DOHH2 (cell line): ENCODE measurements at regions not wholly inside any gene's neighbourhood (a gene's known extent, or its start where the extent isn't known, plus 50 kb on each side); places are given as distances from the start of the nearest gene placed in this dataset.

Experiments
- H3F3A ChIP-seq: fragments of 200-600 bp; sonication (generic), shearing (Covaris generic); 2 replicates; pipeline ENCODE4 v1.6.0; 2016; ENCODE audit warnings: antibody characterized with exemption, mild to moderate bottlenecking; ENCODE audit not compliant: control insufficient read depth, insufficient read depth
- H3K27ac ChIP-seq: fragments of 200-600 bp; sonication (generic); 2 replicates; pipeline ENCODE4 v1.5.1; 2014; ENCODE audit warnings: low read depth, mild to moderate bottlenecking, low read length, moderate library complexity
- H3K27me3 ChIP-seq: fragments of 200-600 bp; sonication (generic); 2 replicates; pipeline ENCODE4 v1.6.1; 2014; ENCODE audit warnings: mild to moderate bottlenecking, low read length, mixed read lengths; ENCODE audit not compliant: control insufficient read depth
- H3K36me3 ChIP-seq: fragments of 200-600 bp; sonication (generic); 2 replicates; pipeline ENCODE4 v1.6.1; 2014; ENCODE audit warnings: mild to moderate bottlenecking, low read length, moderate library complexity, mixed read lengths; ENCODE audit not compliant: control insufficient read depth
- H3K4me1 ChIP-seq: fragments of 200-600 bp; sonication (generic); 2 replicates; pipeline ENCODE4 v1.6.1; 2014; ENCODE audit warnings: mild to moderate bottlenecking, low read length, mixed read lengths; ENCODE audit not compliant: control insufficient read depth
- H3K4me2 ChIP-seq: fragments of 200-600 bp; sonication (generic); 2 replicates; pipeline ENCODE4 v1.6.0; 2014; ENCODE audit warnings: mild to moderate bottlenecking, low read length, moderate library complexity
- H3K4me3 ChIP-seq: fragments of 200-600 bp; sonication (generic); 2 replicates; pipeline ENCODE4 v1.5.1; 2014; ENCODE audit warnings: mild to moderate bottlenecking, low read length, mixed read lengths
- H3K79me2 ChIP-seq: fragments of 200-600 bp; sonication (generic); 2 replicates; pipeline ENCODE4 v1.6.1; 2014; ENCODE audit warnings: mild to moderate bottlenecking, low read length, mixed read lengths; ENCODE audit not compliant: control insufficient read depth
- H3K9me2 ChIP-seq: fragments of 200-600 bp; sonication (generic); replicated peaks from 2 replicates; pipeline ENCODE4 v1.6.1; 2014; ENCODE audit warnings: mild to moderate bottlenecking, low read length, mixed read lengths; ENCODE audit not compliant: control insufficient read depth
- H3K9me3 ChIP-seq: fragments of 200-600 bp; sonication (generic); 2 replicates; pipeline ENCODE4 v1.6.1; 2014; ENCODE audit warnings: antibody characterized with exemption, low read length, mixed read lengths; ENCODE audit not compliant: control insufficient read depth, insufficient read depth
- H4K20me1 ChIP-seq: fragments of 200-600 bp; sonication (generic); 2 replicates; pipeline ENCODE4 v1.6.0; 2014; ENCODE audit warnings: low read depth, mild to moderate bottlenecking, antibody characterized with exemption, low read length, moderate library complexity; ENCODE audit not compliant: control insufficient read depth, insufficient read depth
- EZH2phosphoT487 ChIP-seq: fragments of 200-600 bp; sonication (generic); IDR thresholded peaks from 2 replicates; pipeline ENCODE4 v1.6.1; 2017; ENCODE audit warnings: borderline replicate concordance, mild to moderate bottlenecking, antibody characterized with exemption, low read length, moderate library complexity, mixed read lengths
- TF ChIP-seq, protein P1 (sequence below): fragments of 200-600 bp; sonication (generic); IDR thresholded peaks from one replicate; pipeline ENCODE4 v1.5.1; 2014; ENCODE audit warnings: antibody characterized with exemption, mild to moderate bottlenecking, low read depth, low read length; ENCODE audit not compliant: poor library complexity, severe bottlenecking

DNA sequence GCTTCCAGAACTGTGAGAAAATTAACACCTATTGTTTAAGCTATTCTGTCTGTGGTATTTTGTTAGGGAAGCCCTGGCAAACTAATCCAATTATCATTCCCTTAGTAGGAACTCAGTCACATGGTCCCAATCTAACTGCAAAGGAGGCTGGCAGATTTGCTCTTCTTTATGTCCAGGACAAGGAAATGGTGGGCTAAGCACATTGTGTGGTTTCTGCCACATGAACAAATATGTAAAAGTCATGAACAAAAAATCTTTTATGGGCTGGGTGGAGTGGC is 278.6 kb upstream of the RPL38 start:
- Histone ChIP-seq H3K4me3 (no peak overlapping the region), H3K79me2 (no peaks in the 10 kb centered on the region), H3K27ac (no peak overlapping the region), H3F3A (no peaks in the 10 kb centered on the region), H3K9me2 (no peaks in the 10 kb centered on the region), H3K9me3 (no peaks in the 10 kb centered on the region), H3K4me1 (no peaks in the 10 kb centered on the region; the same call in 1 of the 2 replicates), H3K36me3 (no peaks in the 10 kb centered on the region), H3K4me2 (no peak overlapping the region), H4K20me1 (no peaks in the 10 kb centered on the region), H3K27me3 (peaks cover 21% of the 10 kb centered on the region; the same call in 1 of the 2 replicates)
- TF ChIP-seq, protein P1, sequence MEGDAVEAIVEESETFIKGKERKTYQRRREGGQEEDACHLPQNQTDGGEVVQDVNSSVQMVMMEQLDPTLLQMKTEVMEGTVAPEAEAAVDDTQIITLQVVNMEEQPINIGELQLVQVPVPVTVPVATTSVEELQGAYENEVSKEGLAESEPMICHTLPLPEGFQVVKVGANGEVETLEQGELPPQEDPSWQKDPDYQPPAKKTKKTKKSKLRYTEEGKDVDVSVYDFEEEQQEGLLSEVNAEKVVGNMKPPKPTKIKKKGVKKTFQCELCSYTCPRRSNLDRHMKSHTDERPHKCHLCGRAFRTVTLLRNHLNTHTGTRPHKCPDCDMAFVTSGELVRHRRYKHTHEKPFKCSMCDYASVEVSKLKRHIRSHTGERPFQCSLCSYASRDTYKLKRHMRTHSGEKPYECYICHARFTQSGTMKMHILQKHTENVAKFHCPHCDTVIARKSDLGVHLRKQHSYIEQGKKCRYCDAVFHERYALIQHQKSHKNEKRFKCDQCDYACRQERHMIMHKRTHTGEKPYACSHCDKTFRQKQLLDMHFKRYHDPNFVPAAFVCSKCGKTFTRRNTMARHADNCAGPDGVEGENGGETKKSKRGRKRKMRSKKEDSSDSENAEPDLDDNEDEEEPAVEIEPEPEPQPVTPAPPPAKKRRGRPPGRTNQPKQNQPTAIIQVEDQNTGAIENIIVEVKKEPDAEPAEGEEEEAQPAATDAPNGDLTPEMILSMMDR, result no peak
- no peak for TF ChIP-seq EZH2phosphoT487

DNA sequence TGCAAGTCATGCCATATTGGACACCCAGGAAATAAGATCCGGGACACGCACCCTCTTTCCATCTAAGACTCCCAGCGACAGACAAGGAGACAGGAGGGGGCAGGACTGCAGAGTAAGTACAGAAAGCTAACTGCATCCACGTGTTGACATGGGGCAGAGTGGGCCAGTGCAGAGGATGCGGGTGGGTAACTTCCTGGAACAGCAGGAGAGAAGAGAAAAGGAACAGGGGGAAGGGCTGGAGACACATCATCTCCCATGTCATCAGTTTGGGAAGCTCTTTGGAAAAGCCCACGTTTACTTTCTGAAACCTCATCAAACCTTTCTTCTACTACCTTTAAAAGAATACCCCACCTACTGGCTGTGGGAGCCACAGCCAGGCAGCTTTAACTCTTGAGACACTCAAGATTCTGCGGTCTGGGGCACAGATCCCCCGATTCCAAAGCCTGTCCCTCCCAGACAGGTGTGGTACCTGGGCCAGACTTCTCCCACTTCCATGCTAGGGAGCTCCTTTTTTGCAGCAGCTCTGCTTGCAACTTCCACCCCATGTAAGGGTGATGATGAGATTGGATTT is 273.5 kb upstream of the RPL38 start:
- H4K20me1 ChIP-seq, result no peaks in the 10 kb centered on the region
- H3K36me3 ChIP-seq, result no peaks in the 10 kb centered on the region
- no peak overlapping the region for H3K4me3 ChIP-seq
- H3K4me2 ChIP-seq, result no peak overlapping the region
- TF ChIP-seq, protein P1, result no peak
- TF ChIP-seq EZH2phosphoT487, result no peak
- H3F3A ChIP-seq, result no peaks in the 10 kb centered on the region
- H3K9me3 ChIP-seq, result no peaks in the 10 kb centered on the region
- no peaks in the 10 kb centered on the region for H3K79me2 ChIP-seq
- H3K9me2 ChIP-seq, result no peaks in the 10 kb centered on the region
- peaks cover 11% of the 10 kb centered on the region; the same call in 1 of the 2 replicates for H3K27me3 ChIP-seq
- no peaks in the 10 kb centered on the region for H3K4me1 ChIP-seq
- H3K27ac ChIP-seq, result no peak overlapping the region

DNA sequence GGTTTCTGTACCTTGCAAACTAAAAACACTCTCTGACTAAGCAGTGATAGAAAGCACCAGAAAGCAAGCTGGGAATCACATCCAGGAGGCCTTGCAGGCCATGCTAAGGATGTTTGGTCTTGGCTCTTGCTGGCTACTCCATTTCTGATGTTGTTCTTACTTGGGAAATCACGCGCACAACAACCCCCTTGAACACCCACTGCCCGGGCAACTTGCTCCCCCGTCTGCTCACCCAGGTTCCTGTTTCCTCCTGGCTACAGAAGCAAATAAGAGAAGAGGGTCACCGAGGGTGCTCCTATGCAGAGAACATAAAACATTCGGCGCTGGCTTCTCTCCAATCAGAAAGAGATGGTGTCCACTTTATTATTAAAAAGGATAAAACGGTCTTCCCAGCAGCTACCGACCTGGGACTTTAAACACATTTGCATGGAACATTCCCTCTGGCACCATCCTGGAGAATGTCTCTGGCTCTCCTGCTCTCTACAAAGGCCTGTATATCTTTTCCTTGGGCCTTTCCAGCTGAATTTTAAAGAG is 271.2 kb upstream of the RPL38 start:
- no peaks in the 10 kb centered on the region for H3F3A ChIP-seq
- no peaks in the 10 kb centered on the region for H3K79me2 ChIP-seq
- H3K36me3 ChIP-seq, result no peaks in the 10 kb centered on the region
- no peak overlapping the region for H3K4me2 ChIP-seq
- H3K9me3 ChIP-seq, result no peaks in the 10 kb centered on the region
- no peaks in the 10 kb centered on the region for H4K20me1 ChIP-seq
- H3K4me3 ChIP-seq, result no peak overlapping the region
- no peaks in the 10 kb centered on the region for H3K9me2 ChIP-seq
- no peak for TF ChIP-seq EZH2phosphoT487
- TF ChIP-seq, protein P1, result no peak
- H3K27ac ChIP-seq, result no peak overlapping the region
- no peaks in the 10 kb centered on the region for H3K4me1 ChIP-seq
- peaks cover 7% of the 10 kb centered on the region; the same call in 1 of the 2 replicates for H3K27me3 ChIP-seq
